HG03575 (cell line): ENCODE measurements at regions not wholly inside any gene's neighbourhood (a gene's known extent, or its start where the extent isn't known, plus 50 kb on each side); places are given as distances from the start of the nearest gene placed in this dataset.

Experiments used
- ATAC-seq: cut with Tn5 transposase; IDR thresholded peaks from one replicate; pipeline ENCODE4 v1.9.1; 2021; ENCODE audit not compliant: unreplicated experiment, insufficient number of reproducible peaks, low FRiP score; ENCODE audit errors: extremely low read depth

- ATAC-seq = no peak
These were observed 896.3 kb downstream of the TSN start for GRCh38 chr2:122651780-122652179.

- no peak for ATAC-seq
These were observed 897.2 kb downstream of the TSN start for GRCh38 chr2:122652670-122653069.

- ATAC-seq = no peak
These were observed 901.0 kb downstream of the TSN start for GRCh38 chr2:122656403-122656802.

DNA sequence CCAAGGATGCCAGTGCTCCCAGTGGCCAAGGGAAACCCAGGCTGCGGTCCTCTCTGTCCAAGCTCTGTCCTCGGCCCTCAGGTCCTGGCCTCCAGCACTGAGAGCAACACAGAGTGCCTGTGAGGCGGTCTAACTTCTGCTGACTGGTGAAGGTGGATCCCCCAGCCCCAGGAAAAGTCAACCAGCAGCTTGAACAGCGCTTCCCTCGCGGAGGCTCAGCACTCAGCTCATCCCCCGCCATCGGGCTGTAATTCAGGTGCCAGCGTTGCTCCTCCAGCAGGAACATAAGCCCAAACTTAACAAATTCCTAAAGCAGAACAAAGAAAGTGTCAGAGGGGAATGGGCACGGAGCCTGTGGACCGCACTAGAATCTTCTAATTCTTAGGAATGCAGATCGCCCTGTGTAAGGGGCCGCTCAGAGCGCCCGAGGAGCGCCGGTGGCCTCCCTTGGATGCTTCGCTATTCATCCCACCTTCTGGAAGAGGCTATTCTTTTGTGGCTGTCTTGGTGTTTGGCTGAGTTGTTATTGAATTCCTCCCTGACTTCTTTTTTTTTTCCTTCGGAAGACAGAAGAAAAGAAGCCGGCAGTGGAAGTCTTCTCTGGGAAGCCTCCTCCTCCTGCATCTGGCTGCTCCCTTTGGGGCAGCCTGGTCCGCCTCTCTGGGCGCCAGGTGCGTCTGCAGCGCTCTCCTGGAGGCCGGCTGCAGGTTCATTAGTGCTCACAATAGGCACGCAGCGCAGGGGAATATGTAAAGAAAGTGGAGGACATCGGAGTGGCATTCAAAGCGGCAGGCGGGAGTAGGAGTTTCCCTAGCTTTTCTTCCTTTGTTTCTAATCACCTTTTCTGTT is 905.6 kb downstream of the TSN start:
- ATAC-seq = no peak

- ATAC-seq = no peak
These were observed 908.2 kb downstream of the TSN start for GRCh38 chr2:122663620-122664019.

- no peak for ATAC-seq
These were observed 914.2 kb downstream of the TSN start for GRCh38 chr2:122669627-122670026.

DNA sequence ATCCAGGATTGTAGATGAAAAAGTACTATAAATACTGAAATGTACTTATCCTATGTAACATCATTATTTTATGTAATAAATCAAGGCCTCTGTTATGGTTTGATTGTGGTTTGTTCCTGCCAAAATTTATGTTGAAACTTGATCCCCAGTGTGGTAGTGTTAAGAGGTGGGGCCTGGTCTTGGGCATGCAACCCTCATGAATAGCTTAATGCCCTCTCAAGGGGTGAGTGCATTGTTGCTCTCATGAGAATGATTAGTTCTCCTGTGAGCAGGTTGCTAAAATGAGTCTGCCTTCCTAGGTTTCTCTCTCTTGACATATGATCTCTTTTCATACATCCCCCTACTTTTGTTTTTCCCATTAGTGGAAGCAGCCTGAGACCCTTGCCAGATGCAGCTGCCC is 915.4 kb downstream of the TSN start:
- no peak for ATAC-seq

- no peak for ATAC-seq
These were observed 925.2 kb downstream of the TSN start for GRCh38 chr2:122680662-122681061.

DNA sequence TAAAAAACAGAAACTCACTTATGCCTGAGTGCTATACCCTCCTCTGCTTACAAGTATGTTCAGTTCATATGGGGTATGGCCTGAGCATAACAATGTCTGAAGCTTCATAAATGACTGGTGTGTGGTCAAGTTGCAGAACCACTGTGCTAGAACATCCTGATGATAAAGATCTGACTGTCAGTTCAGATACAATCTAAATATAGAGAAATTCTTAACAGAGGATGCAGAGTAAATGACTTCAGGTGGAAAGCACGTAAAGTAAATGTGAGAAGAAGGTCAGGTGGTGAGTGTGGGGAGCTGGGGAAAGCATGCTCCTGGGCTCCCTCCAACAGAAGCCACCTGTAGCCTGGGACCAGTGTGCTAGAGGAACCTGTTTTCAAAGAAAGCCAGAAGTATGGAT is 926.2 kb downstream of the TSN start:
- ATAC-seq = peak; percentile 63

GRCh38 chr2:122682356-122682755 is 926.9 kb downstream of the TSN start:
- ATAC-seq = no peak

- no peak for ATAC-seq
These were observed 927.6 kb downstream of the TSN start for GRCh38 chr2:122683018-122683417.

DNA sequence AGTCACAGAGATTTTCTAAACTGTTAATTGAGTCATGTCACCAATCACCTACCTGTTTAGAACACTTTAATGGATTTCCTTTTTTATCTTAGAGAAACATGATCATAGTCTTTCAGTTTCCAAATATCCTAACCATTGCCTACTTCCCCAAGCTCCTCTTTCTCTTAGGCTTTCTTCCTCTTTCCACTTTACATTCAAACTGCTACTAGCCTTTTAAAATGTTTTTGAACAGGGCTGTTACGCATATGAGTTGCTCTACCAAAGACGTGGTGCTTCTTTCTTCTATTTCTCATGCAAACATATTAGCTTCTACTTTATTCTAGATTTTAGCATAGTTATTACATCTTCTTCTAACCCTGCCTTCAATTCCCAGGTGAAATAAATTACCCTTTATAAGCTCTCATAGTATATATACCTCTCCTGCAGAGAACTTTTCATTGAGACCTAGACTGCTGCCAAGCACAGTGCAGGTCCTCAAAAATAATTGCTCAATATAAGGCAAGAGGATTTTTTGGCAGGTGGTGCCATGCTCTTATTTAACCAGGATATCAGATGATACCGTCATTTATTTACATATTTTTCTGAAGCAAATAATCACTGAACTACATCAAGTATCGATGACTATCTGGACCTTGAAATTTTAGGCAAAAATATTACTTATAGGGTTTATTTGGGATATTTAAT is 937.1 kb downstream of the TSN start:
- ATAC-seq = no peak

DNA sequence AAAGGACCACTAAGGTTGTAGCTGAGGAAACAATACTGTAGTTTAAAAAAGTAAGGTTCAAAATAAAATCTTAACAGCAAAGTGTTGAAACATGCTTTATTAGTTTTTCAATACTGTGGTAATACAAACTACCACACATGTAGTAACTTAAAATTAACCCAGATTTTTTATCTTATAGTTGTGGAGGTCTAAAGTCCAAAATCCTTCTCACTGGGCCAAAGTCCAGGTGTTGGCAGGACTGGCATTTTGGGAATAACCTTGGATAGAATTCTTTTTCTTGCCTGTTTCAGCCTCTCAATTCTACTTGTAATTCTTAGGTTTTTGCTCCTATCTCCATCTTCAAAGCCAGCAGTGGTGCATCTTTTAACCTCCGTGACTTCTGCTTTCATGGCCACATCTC is 942.0 kb downstream of the TSN start:
- ATAC-seq = no peak

- ATAC-seq = no peak
These were observed 948.2 kb downstream of the TSN start for GRCh38 chr2:122703676-122704075.

GRCh38 chr2:122704109-122704563 is 948.7 kb downstream of the TSN start:
- ATAC-seq = peak; percentile 57

GRCh38 chr2:122705746-122706145 is 950.3 kb downstream of the TSN start:
- ATAC-seq = no peak

GRCh38 chr2:122706757-122707223 is 951.3 kb downstream of the TSN start:
- no peak for ATAC-seq

DNA sequence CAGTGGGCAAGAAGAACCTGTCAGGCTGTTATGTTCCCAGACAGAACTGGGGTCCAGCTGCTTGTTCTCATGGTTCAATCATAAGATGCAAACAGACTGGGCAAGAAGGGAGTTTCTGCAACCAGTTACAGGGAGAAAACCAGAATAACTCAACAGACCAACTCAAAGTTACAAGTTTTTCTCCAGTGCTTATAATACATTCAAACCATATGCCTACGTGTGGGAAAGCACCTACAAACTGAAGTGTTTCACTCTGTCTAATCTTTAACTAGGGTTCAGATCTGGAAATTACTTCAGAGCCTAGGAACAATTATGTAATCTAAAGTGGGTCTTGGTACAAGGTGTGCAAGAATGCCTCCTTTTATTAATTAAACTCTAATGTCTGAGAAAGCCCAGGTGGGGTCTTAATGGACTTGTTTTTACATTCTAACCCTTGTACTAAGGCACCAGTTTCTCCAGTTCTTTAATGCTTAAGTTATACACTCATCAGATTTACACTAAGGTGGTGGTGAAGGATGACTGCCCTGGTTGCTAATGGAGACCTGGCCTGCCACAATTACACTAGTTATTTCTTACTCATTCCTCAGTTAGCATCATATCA is 951.9 kb downstream of the TSN start:
- no peak for ATAC-seq

DNA sequence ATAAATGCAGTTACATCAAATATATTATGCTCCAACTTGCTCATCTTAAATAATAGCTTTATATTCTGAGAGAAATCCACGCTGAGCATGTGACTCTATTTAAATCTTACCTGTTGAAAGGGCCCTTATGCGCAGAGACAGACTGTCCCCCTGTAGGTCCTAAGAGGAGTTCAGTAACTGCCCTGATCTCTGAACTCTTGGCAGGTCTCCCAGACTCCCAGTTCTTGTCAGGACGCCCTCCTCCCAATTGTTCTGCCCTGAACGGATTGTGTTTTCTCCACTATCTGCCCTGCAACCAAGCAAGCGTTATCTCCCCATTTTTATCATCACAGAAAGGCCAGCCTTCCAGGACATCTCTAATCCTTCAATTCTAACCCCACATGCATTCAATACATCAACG is 954.6 kb downstream of the TSN start:
- no peak for ATAC-seq

DNA sequence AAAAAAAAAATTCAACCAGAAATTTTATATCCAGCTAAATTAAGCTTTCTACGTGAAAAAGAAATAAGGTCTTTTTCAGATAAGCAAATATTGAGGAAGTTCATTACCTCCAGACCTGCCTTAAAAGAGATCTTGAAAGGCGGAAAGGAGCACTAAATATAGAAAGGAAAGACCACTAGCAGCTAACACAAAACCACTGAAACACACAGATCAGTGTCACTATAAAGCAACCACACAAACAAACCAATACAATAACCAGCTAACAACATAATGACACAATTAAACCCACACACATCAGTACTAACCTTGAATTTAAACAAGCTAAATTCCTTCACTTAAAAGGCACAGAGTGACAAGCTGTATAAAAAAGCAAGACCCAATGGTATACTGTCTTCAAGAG is 958.3 kb downstream of the TSN start:
- no peak for ATAC-seq
